H1 (cell line): ENCODE measurements at regions not wholly inside any gene's neighbourhood (a gene's known extent, or its start where the extent isn't known, plus 50 kb on each side); places are given as distances from the start of the nearest gene placed in this dataset.

Source experiments
- CTCF ChIA-PET: fragments of 300-600 bp; sonication (Branson Sonifier 250); formaldehyde crosslinking; loops from one replicate; lab custom pipeline; 2021; ENCODE audit not compliant: partially characterized antibody; lab: Charles Lee
- POLR2A ChIA-PET: fragments of 300-600 bp; sonication (Branson Sonifier 250); formaldehyde crosslinking; loops from one replicate; lab custom pipeline; 2021; ENCODE audit warnings: inconsistent platforms; ENCODE audit not compliant: partially characterized antibody; lab: Charles Lee
- DNase-seq, 2 experiments: peaks; one replicate each; pipeline versions ENCODE4 v3.0.0 to v3.0.0-alpha.2; 2010 to 2022; ENCODE audit warnings: low spot score in 2 of 2, low read depth in 1 of 2, mixed read lengths in 1 of 2
- FAIRE-seq: peaks from 2 replicates; lab custom pipeline; 2011; peaks lifted over from hg19 to GRCh38; lab: Jason Lieb, UNC
- H2AFZ ChIP-seq: 2 replicates; pipeline ENCODE4 v1.8.1; 2012; ENCODE audit warnings: low read length, inconsistent platforms
- H2AK5ac ChIP-seq: 2 replicates; pipeline ENCODE4 v1.6.1; 2013; ENCODE audit warnings: low read depth, low read length
- H2BK120ac ChIP-seq: replicated peaks from 2 replicates; pipeline ENCODE3; 2013; ENCODE audit warnings: low read depth, low read length, inconsistent platforms
- H2BK12ac ChIP-seq: 2 replicates; pipeline ENCODE4 v1.6.1; 2013; ENCODE audit warnings: low read depth, low read length
- H2BK15ac ChIP-seq: 2 replicates; pipeline ENCODE4 v1.6.1; 2013; ENCODE audit warnings: low read length
- H2BK20ac ChIP-seq: 2 replicates; pipeline ENCODE4 v1.6.1; 2013; ENCODE audit warnings: low read length
- H2BK5ac ChIP-seq: 2 replicates; pipeline ENCODE4 v1.6.1; 2013; ENCODE audit warnings: low read depth, low read length
- H3K14ac ChIP-seq: 2 replicates; pipeline ENCODE4 v1.6.1; 2013; ENCODE audit warnings: inconsistent platforms; ENCODE audit not compliant: insufficient read length
- H3K18ac ChIP-seq: 2 replicates; pipeline ENCODE4 v1.6.1; 2013; ENCODE audit warnings: low read length; ENCODE audit errors: extremely low read depth
- H3K23ac ChIP-seq: 2 replicates; pipeline ENCODE4 v1.6.1; 2013; ENCODE audit warnings: inconsistent platforms; ENCODE audit not compliant: insufficient read length
- H3K23me2 ChIP-seq: 2 replicates; pipeline ENCODE4 v1.6.1; 2013; ENCODE audit warnings: low read depth, low read length
- H3K27ac ChIP-seq: 2 replicates; pipeline ENCODE4 v1.6.1; 2011; ENCODE audit warnings: low read depth, low read length, inconsistent platforms
- H3K27me3 ChIP-seq, 4 experiments: replicated peaks in 1 of 4; 1 replicate in 1 of 4; 2 replicates in 3 of 4; pipeline versions ENCODE4 v1.6.1 to v1.8.1; 2011 to 2013; ENCODE audit warnings: low read length in 3 of 4, mild to moderate bottlenecking in 3 of 4, inconsistent platforms in 2 of 4, mixed read lengths in 2 of 4, moderate library complexity in 1 of 4; ENCODE audit not compliant: control insufficient read depth in 3 of 4, insufficient read depth in 3 of 4; ENCODE audit errors: extremely low read depth in 1 of 4
- H3K36me3 ChIP-seq, 4 experiments: 2 replicates each; pipeline versions ENCODE4 v1.6.1 to v1.8.1; 2011 to 2013; ENCODE audit warnings: mild to moderate bottlenecking in 4 of 4, low read length in 3 of 4, moderate library complexity in 2 of 4, control low read depth in 1 of 4, inconsistent platforms in 1 of 4; ENCODE audit not compliant: insufficient read depth in 4 of 4, control insufficient read depth in 2 of 4
- H3K4ac ChIP-seq: replicated peaks from 2 replicates; pipeline ENCODE3; 2013; ENCODE audit warnings: low read length, low read depth, mixed read lengths, inconsistent platforms; ENCODE audit not compliant: insufficient read length
- H3K4me1 ChIP-seq, 4 experiments: replicated peaks in 1 of 4; 1 replicate in 1 of 4; 2 replicates in 3 of 4; pipeline versions ENCODE4 v1.6.1 to v1.8.1; 2011 to 2013; ENCODE audit warnings: low read length in 3 of 4, inconsistent platforms in 2 of 4, mixed read lengths in 1 of 4; ENCODE audit not compliant: insufficient read depth in 4 of 4, control insufficient read depth in 3 of 4
- H3K4me2 ChIP-seq, 2 experiments: 2 replicates each; pipeline versions ENCODE4 v1.6.1 to v1.8.1; 2011 to 2013; ENCODE audit warnings: low read depth in 2 of 2, low read length in 2 of 2, control low read depth in 1 of 2, inconsistent platforms in 1 of 2, mild to moderate bottlenecking in 1 of 2; ENCODE audit not compliant: insufficient read depth in 1 of 2
- H3K4me3 ChIP-seq, 4 experiments: fragments of 200-600, 300-600 bp in 1 of 4; sonication (generic), shearing (Covaris generic), sonication (Bioruptor Twin) in 1 of 4; 2 replicates each; pipeline versions ENCODE4 v1.5.1 to v1.8.1; 2011 to 2016; ENCODE audit warnings: low read length in 4 of 4, low read depth in 3 of 4, control low read depth in 2 of 4, inconsistent platforms in 2 of 4, mild to moderate bottlenecking in 2 of 4, mixed read lengths in 1 of 4, moderate library complexity in 1 of 4; ENCODE audit not compliant: insufficient read depth in 2 of 4; ENCODE audit errors: extremely low read depth in 1 of 4
- H3K56ac ChIP-seq: replicated peaks from 2 replicates; pipeline ENCODE3; 2013; ENCODE audit warnings: low read depth, mild to moderate bottlenecking, mixed read lengths, low read length, inconsistent platforms; ENCODE audit not compliant: insufficient read length
- H3K79me1 ChIP-seq: 2 replicates; pipeline ENCODE4 v1.6.1; 2013; ENCODE audit warnings: low read depth, low read length, control low read depth
- H3K79me2 ChIP-seq, 2 experiments: 2 replicates each; pipeline versions ENCODE4 v1.6.1 to v1.8.1; 2012 to 2013; ENCODE audit warnings: low read length in 2 of 2, mild to moderate bottlenecking in 2 of 2, inconsistent platforms in 1 of 2; ENCODE audit not compliant: insufficient read depth in 2 of 2, control insufficient read depth in 1 of 2
- H3K9ac ChIP-seq, 4 experiments: replicated peaks in 1 of 4; 1 replicate in 1 of 4; 2 replicates in 3 of 4; pipeline versions ENCODE4 v1.6.1 to v1.8.1; 2011 to 2013; ENCODE audit warnings: low read depth in 3 of 4, low read length in 3 of 4, control low read depth in 2 of 4, mild to moderate bottlenecking in 2 of 4, moderate library complexity in 2 of 4, inconsistent platforms in 1 of 4; ENCODE audit errors: extremely low read depth in 1 of 4
- H3K9me3 ChIP-seq, 2 experiments: 2 replicates each; pipeline versions ENCODE4 v1.6.1 to v1.8.1; 2012 to 2013; ENCODE audit warnings: mild to moderate bottlenecking in 2 of 2, moderate library complexity in 2 of 2, control low read depth in 1 of 2, inconsistent platforms in 1 of 2, low read depth in 1 of 2, low read length in 1 of 2, mixed read lengths in 1 of 2; ENCODE audit not compliant: insufficient read depth in 2 of 2
- H4K20me1 ChIP-seq, 2 experiments: replicated peaks in 1 of 2; 2 replicates each; pipeline versions ENCODE3 to v1.8.1; 2011 to 2013; ENCODE audit warnings: inconsistent platforms in 2 of 2, low read length in 2 of 2, mild to moderate bottlenecking in 1 of 2; ENCODE audit not compliant: insufficient read depth in 2 of 2, control insufficient read depth in 1 of 2
- H4K5ac ChIP-seq: 2 replicates; pipeline ENCODE4 v1.6.1; 2013; ENCODE audit warnings: low read length, low read depth, mixed read lengths, inconsistent platforms; ENCODE audit not compliant: insufficient read length
- H4K8ac ChIP-seq: 2 replicates; pipeline ENCODE4 v1.8.0; 2013; ENCODE audit warnings: mild to moderate bottlenecking, moderate library complexity, low read length, inconsistent platforms; ENCODE audit not compliant: insufficient read depth; ENCODE audit errors: extremely low read depth
- H4K91ac ChIP-seq: replicated peaks from 2 replicates; pipeline ENCODE3; 2013; ENCODE audit warnings: low read length, mixed read lengths, inconsistent platforms; ENCODE audit not compliant: insufficient read length
- WGBS, 2 experiments: shearing (Covaris generic) in 1 of 2; methylation state at CpG; one replicate each; pipeline versions ENCODE4 v1.1.6 to v1.1.7; 2013 to 2015; ENCODE audit warnings: low lambda C conversion rate in 2 of 2, mixed read lengths in 2 of 2, inconsistent platforms in 1 of 2, low coverage in 1 of 2, missing lambda C conversion rate in 1 of 2; ENCODE audit not compliant: insufficient replicate concordance in 2 of 2, insufficient coverage in 1 of 2, insufficient read length in 1 of 2; ENCODE audit errors: extremely low coverage in 1 of 2, missing lambda C conversion rate in 1 of 2; 5-methylcytosine and 5-hydroxymethylcytosine counted together

GRCh38 chrX:124232523-124233201 is 99.8 kb upstream of the TEX13D start:
- 27% methylated on average over 3 of the region's 3 CpGs; no CpG with 5 or more reads in 1 of the 2 experiments for WGBS, 2 experiments
- Histone ChIP-seq H2BK120ac (no peak overlapping the region), H3K4ac (no peak overlapping the region), H2BK20ac (no peak overlapping the region), H3K27me3 (peaks cover 0 to 3% (median 1%) of the 10 kb centered on the region in 4 experiments; a peak in 1 of 7 replicates), H3K18ac (no peak overlapping the region), H3K4me1 (peaks cover 4 to 13% (median 11%) of the 10 kb centered on the region in 4 experiments; a peak in 5 of 7 replicates), H3K79me1 (no peaks in the 10 kb centered on the region), H3K23me2 (no peaks in the 10 kb centered on the region), H3K4me2 (peak overlapping the region; percentile 33 to 52; a peak in 1 of 4 replicates), H2BK15ac (no peak overlapping the region), H3K23ac (no peak overlapping the region), H2AFZ (no peak overlapping the region), H4K20me1 (no peaks in the 10 kb centered on the region), H3K79me2 (no peaks in the 10 kb centered on the region), H4K8ac (no peak overlapping the region), H4K91ac (no peak overlapping the region), H2BK12ac (no peak overlapping the region), H3K27ac (no peak overlapping the region), H3K56ac (no peak overlapping the region), H4K5ac (no peak overlapping the region), H3K9me3 (no peaks in the 10 kb centered on the region), H3K9ac (no peak overlapping the region), H2BK5ac (no peak overlapping the region), H3K4me3 (no peak overlapping the region), H3K36me3 (no peaks in the 10 kb centered on the region), H2AK5ac (no peak overlapping the region), H3K14ac (no peak overlapping the region)
- POLR2A ChIA-PET, result no interaction called here
- CTCF ChIA-PET, result interaction anchor here (0.6 to 1.3 kb wide), 3 partner anchors 9 to 183 kb away, joined by 3 to 4 read pairs (median 3); no protein-coding TSS in a partner anchor
- DNase-seq (no peak), FAIRE-seq (no peak)
